ENCODE measurements at regions not wholly inside any gene's neighbourhood (a gene's known extent, or its start where the extent isn't known, plus 50 kb on each side); places are given as distances from the start of the nearest gene placed in this dataset.

DNA sequence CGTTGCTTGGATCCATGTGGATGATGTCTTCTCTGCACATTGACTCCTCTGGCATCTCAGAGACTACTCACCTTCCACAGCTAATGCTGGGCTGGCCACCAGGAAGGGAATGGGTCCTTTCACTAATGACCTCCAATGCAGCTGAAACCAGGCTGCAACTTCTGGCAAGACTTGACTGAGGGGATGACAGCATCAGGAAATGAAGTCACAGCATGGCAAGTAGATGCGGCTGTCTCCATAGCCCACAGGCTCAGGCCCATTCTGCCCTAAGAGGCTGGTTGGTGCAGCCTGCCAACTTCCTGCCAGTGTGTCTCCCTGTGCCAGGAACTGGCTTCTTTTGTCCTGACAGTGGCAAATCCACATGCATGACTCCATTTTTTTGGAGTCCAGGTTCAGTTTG is 467.3 kb downstream of the TSHZ3 start:
- H3K4me3 ChIP-seq (ENCODE audit: low read depth, low read length), result no peak overlapping the region
- TF ChIP-seq, protein P1, sequence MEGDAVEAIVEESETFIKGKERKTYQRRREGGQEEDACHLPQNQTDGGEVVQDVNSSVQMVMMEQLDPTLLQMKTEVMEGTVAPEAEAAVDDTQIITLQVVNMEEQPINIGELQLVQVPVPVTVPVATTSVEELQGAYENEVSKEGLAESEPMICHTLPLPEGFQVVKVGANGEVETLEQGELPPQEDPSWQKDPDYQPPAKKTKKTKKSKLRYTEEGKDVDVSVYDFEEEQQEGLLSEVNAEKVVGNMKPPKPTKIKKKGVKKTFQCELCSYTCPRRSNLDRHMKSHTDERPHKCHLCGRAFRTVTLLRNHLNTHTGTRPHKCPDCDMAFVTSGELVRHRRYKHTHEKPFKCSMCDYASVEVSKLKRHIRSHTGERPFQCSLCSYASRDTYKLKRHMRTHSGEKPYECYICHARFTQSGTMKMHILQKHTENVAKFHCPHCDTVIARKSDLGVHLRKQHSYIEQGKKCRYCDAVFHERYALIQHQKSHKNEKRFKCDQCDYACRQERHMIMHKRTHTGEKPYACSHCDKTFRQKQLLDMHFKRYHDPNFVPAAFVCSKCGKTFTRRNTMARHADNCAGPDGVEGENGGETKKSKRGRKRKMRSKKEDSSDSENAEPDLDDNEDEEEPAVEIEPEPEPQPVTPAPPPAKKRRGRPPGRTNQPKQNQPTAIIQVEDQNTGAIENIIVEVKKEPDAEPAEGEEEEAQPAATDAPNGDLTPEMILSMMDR (conservative IDR thresholded peaks at IDR 0.05; ENCODE audit: low read depth, low read length), result no peak
- DNase-seq (ENCODE audit: low read depth), result no peak

DNA sequence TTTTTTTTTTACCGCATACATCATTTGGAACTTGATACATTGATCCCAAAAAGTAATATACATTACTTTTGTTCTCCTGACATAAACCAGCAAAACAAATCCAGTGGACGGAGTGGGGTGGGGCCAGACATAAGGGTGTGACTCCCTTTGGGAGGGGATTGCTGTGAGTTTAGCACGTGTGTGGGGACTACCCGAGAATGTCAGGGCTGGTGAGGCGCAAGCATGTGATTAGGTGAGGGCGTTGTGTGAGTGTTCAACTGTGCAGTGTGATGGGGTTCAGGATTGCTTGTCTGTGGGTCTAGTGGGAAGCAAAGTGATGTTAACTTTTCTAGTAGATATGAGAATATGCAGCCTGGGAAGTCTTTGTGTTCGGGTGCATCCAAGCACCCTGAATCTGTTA is 468.0 kb downstream of the TSHZ3 start:
- TF ChIP-seq, protein P1 (conservative IDR thresholded peaks at IDR 0.05; ENCODE audit: low read depth, low read length), result no peak
- no peak overlapping the region for H3K4me3 ChIP-seq (ENCODE audit: low read depth, low read length)
- DNase-seq (ENCODE audit: low read depth), result no peak

DNA sequence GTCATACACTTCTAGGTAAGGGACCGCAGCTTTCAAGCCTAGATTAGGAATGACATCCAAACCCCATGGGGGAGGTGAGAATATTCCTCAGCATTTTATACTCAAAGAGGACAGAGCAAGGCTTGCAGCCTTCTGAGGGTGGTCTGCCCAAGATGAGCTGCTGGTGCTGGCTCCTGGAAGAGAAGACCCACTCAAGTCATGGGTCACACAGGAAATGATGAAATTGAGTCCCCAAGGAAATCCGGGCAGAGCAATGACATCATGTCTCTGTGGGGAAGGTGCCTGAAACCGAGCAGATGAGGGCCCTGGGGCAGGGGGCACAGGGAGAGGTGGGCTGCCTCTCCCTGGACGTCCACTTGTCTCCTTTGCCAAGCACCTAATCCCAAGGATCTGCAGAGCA is 468.7 kb downstream of the TSHZ3 start:
- H3K4me3 ChIP-seq (ENCODE audit: low read depth, low read length), result no peak overlapping the region
- no peak for DNase-seq (ENCODE audit: low read depth)
- TF ChIP-seq, protein P1 (conservative IDR thresholded peaks at IDR 0.05; ENCODE audit: low read depth, low read length), result no peak

DNA sequence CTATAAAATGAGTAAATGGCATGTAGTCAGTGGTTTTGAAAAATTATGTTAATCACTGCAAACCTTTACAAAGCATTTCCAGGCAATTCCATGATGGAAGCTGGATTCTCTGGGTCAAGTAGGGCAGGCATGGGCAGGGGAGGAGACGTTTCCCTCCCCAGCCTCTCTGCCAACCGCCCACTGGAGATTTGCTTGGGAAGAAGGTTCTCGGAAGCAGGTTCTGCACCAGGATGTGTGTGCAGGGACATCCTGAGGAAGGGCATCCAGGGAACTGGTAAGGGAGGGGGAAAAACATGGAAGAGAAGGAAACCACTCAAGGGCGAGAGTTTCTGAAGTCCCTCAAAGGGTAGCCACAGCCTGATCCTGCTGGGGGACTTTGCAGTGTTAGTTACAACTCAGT is 469.1 kb downstream of the TSHZ3 start:
- H3K4me3 ChIP-seq (ENCODE audit: low read depth, low read length), result no peak overlapping the region
- DNase-seq (ENCODE audit: low read depth), result no peak
- TF ChIP-seq, protein P1 (conservative IDR thresholded peaks at IDR 0.05; ENCODE audit: low read depth, low read length), result no peak

DNA sequence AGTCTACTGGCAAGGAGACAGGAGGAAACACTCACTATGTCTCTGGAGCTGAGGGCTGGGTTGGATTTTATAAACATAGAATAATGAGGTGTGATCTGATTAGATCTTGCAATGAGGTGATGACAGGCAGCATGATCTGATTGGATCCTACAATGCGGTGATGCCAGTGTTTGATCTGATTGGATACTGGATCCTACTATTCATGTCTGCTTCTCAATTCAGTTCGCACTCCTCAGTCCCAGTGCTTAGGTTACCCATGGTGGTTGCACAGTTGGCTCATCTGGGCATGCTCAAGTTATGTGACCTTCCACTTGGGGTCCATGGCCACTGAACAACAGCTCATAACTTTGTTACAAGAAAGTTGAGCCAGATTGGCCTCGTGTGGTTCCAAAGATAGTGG is 469.5 kb downstream of the TSHZ3 start:
- TF ChIP-seq, protein P1 (conservative IDR thresholded peaks at IDR 0.05; ENCODE audit: low read depth, low read length), result no peak
- no peak overlapping the region for H3K4me3 ChIP-seq (ENCODE audit: low read depth, low read length)
- no peak for DNase-seq (ENCODE audit: low read depth)

DNA sequence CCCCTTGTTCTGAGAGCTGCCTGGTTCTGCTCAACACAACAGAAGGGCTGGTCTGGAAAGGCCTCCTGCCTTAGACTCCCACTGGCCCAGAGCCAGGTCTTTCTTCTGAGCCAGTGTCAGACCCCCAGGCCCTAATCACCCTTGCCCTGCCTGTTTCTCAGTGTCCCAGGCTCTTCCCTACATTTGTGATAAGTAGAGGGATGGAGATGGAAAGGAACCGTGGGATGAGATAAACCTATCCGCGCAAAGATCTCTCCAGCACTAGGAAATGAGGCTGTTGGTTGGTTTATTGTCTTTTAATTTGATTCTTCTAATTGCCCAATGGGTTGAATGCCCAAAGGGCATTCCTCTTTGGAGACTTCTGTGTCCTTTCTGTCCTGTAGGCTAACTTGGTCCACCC is 470.0 kb downstream of the TSHZ3 start:
- TF ChIP-seq, protein P1 (conservative IDR thresholded peaks at IDR 0.05; ENCODE audit: low read depth, low read length), result no peak
- H3K4me3 ChIP-seq (ENCODE audit: low read depth, low read length), result no peak overlapping the region
- DNase-seq (ENCODE audit: low read depth), result no peak

DNA sequence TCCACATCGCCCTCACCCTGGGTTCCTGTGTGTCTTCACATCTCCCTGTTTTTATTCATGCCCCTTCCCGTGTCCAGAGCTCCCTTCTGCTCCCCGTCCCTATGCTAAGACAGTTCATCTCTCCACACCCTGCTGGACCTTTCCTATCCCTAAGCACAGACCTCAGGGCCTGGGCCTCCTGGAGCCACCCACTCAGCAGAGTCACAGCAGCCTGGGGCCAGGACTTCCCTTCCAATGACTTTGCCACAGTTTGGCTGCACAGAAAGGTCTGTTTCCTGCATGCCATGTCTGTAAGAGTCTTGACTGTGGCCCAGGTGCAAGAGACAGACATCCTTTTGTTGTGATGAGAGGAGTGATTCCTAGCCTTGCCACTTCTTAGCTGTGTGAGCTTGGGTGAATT is 470.7 kb downstream of the TSHZ3 start:
- TF ChIP-seq, protein P1 (conservative IDR thresholded peaks at IDR 0.05; ENCODE audit: low read depth, low read length), result no peak
- no peak overlapping the region for H3K4me3 ChIP-seq (ENCODE audit: low read depth, low read length)
- no peak for DNase-seq (ENCODE audit: low read depth)

All from choroid plexus epithelial cell (primary cell).